Endothelial cell of umbilical vein (primary cell): ENCODE measurements at regions not wholly inside any gene's neighbourhood (a gene's known extent, or its start where the extent isn't known, plus 50 kb on each side); places are given as distances from the start of the nearest gene placed in this dataset.
A peak's percentile ranks its signal among the peaks of the same experiment; 100 is the strongest.

Source experiments
- BruUV-seq: library from RNA; stranded (reverse); fragments of 400-500 nt; replicated peaks from 2 replicates; lab custom pipeline; 2021; lab: Mats Ljungman, UMichigan
- CTCF ChIA-PET: fragments of 300-600, 350-600 bp; sonication (Branson Sonifier 250); formaldehyde crosslinking; loops from one replicate; lab custom pipeline; 2021; ENCODE audit warnings: antibody characterized with exemption, inconsistent platforms; lab: Charles Lee
- POLR2A ChIA-PET: fragments of 300-600, 350-600 bp; sonication (Branson Sonifier 250); formaldehyde crosslinking; loops from one replicate; lab custom pipeline; 2021; ENCODE audit warnings: antibody characterized with exemption, inconsistent platforms; lab: Charles Lee
- DNase-seq: peaks from one replicate; pipeline ENCODE4 v3.0.0-alpha.2; 2011; ENCODE audit warnings: low read depth, low spot score
- FAIRE-seq: peaks from 2 replicates; lab custom pipeline; 2011; peaks lifted over from hg19 to GRCh38; lab: Jason Lieb, UNC
- H2AFZ ChIP-seq: 2 replicates; pipeline ENCODE4 v1.6.0; 2012; ENCODE audit warnings: low read depth, low read length, control low read depth, inconsistent platforms
- H3K27ac ChIP-seq: 2 replicates; pipeline ENCODE4 v1.5.1; 2011; ENCODE audit warnings: low read depth, mild to moderate bottlenecking, control low read depth, low read length, moderate library complexity; ENCODE audit not compliant: insufficient read depth
- H3K27me3 ChIP-seq, 2 experiments: 2 replicates each; pipeline versions ENCODE4 v1.6.0 to v1.6.1; 2011; ENCODE audit warnings: low read length in 2 of 2, mixed read lengths in 1 of 2; ENCODE audit not compliant: control insufficient read depth in 2 of 2, insufficient read depth in 2 of 2
- H3K36me3 ChIP-seq, 2 experiments: 2 replicates in 1 of 2; 3 replicates in 1 of 2; pipeline ENCODE4 v1.5.1; 2011; ENCODE audit warnings: low read length in 2 of 2, mild to moderate bottlenecking in 1 of 2, moderate library complexity in 1 of 2; ENCODE audit not compliant: control insufficient read depth in 2 of 2, insufficient read depth in 2 of 2; ENCODE audit errors: extremely low read depth in 1 of 2
- H3K4me1 ChIP-seq: 3 replicates; pipeline ENCODE4 v1.5.1; 2011; ENCODE audit warnings: mild to moderate bottlenecking, low read length; ENCODE audit not compliant: control insufficient read depth, insufficient read depth; ENCODE audit errors: extremely low read depth
- H3K4me2 ChIP-seq: 2 replicates; pipeline ENCODE4 v1.6.1; 2011; ENCODE audit warnings: low read length, control low read depth, mixed read lengths; ENCODE audit not compliant: insufficient read depth
- H3K4me3 ChIP-seq, 3 experiments: fragments of 200-600 bp in 1 of 3; sonication (generic), shearing (Covaris generic) in 1 of 3; replicated peaks in 1 of 3; 2 replicates each; pipeline ENCODE4 v1.5.1; 2011 to 2016; ENCODE audit warnings: control low read depth in 3 of 3, low read length in 3 of 3, mild to moderate bottlenecking in 2 of 3, inconsistent platforms in 1 of 3, low read depth in 1 of 3, moderate library complexity in 1 of 3; ENCODE audit not compliant: insufficient read depth in 1 of 3
- H3K79me2 ChIP-seq: 2 replicates; pipeline ENCODE4 v1.6.0; 2012; ENCODE audit warnings: low read length, inconsistent platforms; ENCODE audit not compliant: control insufficient read depth, insufficient read depth
- H3K9ac ChIP-seq: replicated peaks from 2 replicates; pipeline ENCODE3; 2011; ENCODE audit warnings: low read length, control low read depth; ENCODE audit not compliant: insufficient read depth; ENCODE audit errors: extremely low read depth
- H3K9me1 ChIP-seq: replicated peaks from 3 replicates; pipeline ENCODE4 v1.6.0; 2011; ENCODE audit warnings: mild to moderate bottlenecking, low read length; ENCODE audit not compliant: control insufficient read depth, insufficient read depth; ENCODE audit errors: extremely low read depth
- H3K9me3 ChIP-seq: replicated peaks from 2 replicates; pipeline ENCODE4 v1.5.1; 2012; ENCODE audit warnings: low read length, inconsistent platforms; ENCODE audit not compliant: control insufficient read depth, insufficient read depth
- H4K20me1 ChIP-seq: replicated peaks from 2 replicates; pipeline ENCODE3; 2011; ENCODE audit warnings: mild to moderate bottlenecking, low read length; ENCODE audit not compliant: control insufficient read depth, insufficient read depth; ENCODE audit errors: extremely low read depth
- EZH2 ChIP-seq: IDR thresholded peaks from 2 replicates; pipeline ENCODE4 v1.6.1; 2012; ENCODE audit warnings: borderline replicate concordance, low read depth, mild to moderate bottlenecking, moderate library complexity, low read length, inconsistent platforms; ENCODE audit not compliant: severe bottlenecking
- FOS ChIP-seq: IDR thresholded peaks from 2 replicates; pipeline ENCODE4 v1.6.1; 2011; ENCODE audit warnings: mild to moderate bottlenecking, low read length, moderate library complexity, borderline replicate concordance; ENCODE audit not compliant: insufficient read depth
- GATA2 ChIP-seq: IDR thresholded peaks from 2 replicates; pipeline ENCODE4 v1.7.0; 2011; ENCODE audit warnings: low read depth, mild to moderate bottlenecking, moderate library complexity, mixed read lengths, low read length; ENCODE audit not compliant: insufficient read length, insufficient read depth
- JUN ChIP-seq: IDR thresholded peaks from 2 replicates; pipeline ENCODE4 v1.6.1; 2011; ENCODE audit warnings: borderline replicate concordance, low read depth; ENCODE audit not compliant: insufficient read length, insufficient read depth
- MYC ChIP-seq: IDR thresholded peaks from one replicate; pipeline ENCODE4 v1.6.1; 2011; ENCODE audit warnings: mild to moderate bottlenecking, low read depth, low read length
- POLR2A ChIP-seq: IDR thresholded peaks from 2 replicates; pipeline ENCODE4 v1.6.1; 2012; ENCODE audit warnings: low read depth, mild to moderate bottlenecking, control low read depth, low read length
- POLR2AphosphoS5 ChIP-seq: IDR thresholded peaks from 2 replicates; pipeline ENCODE4 v1.6.1; 2012; ENCODE audit warnings: low read depth, mild to moderate bottlenecking, control low read depth, low read length, moderate library complexity; ENCODE audit not compliant: insufficient read depth
- dilution Hi-C: fragments of 300-500 bp; cut with MboI; formaldehyde crosslinking; loops from one replicate; pipeline ENCODE4 v1.15.0; 2019; ENCODE audit warnings: low sequenced_read_pairs; ENCODE audit not compliant: extremely low pct_ligation_motif_present
- intact Hi-C: fragments of 100-400 bp; cut with micrococcal nuclease; formaldehyde crosslinking; loops from one replicate; pipeline ENCODE4 v1.10.0; 2022
- TF ChIP-seq, protein P1 (sequence below), 2 donors: IDR thresholded peaks; 1 replicate in 1 of 2; 2 replicates in 1 of 2; pipeline ENCODE4 v1.5.1; 2011; ENCODE audit warnings: low read length in 2 of 2, mild to moderate bottlenecking in 2 of 2, moderate library complexity in 2 of 2, control low read depth in 1 of 2, inconsistent platforms in 1 of 2, low read depth in 1 of 2; ENCODE audit not compliant: insufficient read depth in 1 of 2; ENCODE audit errors: extremely low read depth in 1 of 2
- TF ChIP-seq, protein P2 (sequence below): IDR thresholded peaks from 2 replicates; pipeline ENCODE4 v1.6.1; 2011; ENCODE audit not compliant: insufficient read depth, insufficient read length

- no peaks in the 10 kb centered on the region for H3K9me1 ChIP-seq
- TF ChIP-seq GATA2 (no peak), POLR2A (no peak), POLR2AphosphoS5 (no peak), EZH2 (no peak), JUN (no peak), MYC (no peak), FOS (no peak)
- TF ChIP-seq, protein P1, sequence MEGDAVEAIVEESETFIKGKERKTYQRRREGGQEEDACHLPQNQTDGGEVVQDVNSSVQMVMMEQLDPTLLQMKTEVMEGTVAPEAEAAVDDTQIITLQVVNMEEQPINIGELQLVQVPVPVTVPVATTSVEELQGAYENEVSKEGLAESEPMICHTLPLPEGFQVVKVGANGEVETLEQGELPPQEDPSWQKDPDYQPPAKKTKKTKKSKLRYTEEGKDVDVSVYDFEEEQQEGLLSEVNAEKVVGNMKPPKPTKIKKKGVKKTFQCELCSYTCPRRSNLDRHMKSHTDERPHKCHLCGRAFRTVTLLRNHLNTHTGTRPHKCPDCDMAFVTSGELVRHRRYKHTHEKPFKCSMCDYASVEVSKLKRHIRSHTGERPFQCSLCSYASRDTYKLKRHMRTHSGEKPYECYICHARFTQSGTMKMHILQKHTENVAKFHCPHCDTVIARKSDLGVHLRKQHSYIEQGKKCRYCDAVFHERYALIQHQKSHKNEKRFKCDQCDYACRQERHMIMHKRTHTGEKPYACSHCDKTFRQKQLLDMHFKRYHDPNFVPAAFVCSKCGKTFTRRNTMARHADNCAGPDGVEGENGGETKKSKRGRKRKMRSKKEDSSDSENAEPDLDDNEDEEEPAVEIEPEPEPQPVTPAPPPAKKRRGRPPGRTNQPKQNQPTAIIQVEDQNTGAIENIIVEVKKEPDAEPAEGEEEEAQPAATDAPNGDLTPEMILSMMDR (IDR thresholded peaks at IDR 0.05; ENCODE audit: extremely low read depth in 1 of 2, insufficient read depth in 1 of 2, low read depth in 1 of 2, low read length in 2 of 2), result no peak
- TF ChIP-seq, protein P2, sequence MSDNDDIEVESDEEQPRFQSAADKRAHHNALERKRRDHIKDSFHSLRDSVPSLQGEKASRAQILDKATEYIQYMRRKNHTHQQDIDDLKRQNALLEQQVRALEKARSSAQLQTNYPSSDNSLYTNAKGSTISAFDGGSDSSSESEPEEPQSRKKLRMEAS, result no peak
- H3K4me3 ChIP-seq, result no peak overlapping the region
- CTCF ChIA-PET, result no interaction called here
- intact Hi-C loops, result loop anchor here (5.0 kb wide), 1 partner anchor 351 kb away; no protein-coding TSS in a partner anchor
- dilution Hi-C loops, result no loop called here
- H3K27me3 ChIP-seq, result no peaks in the 10 kb centered on the region
- no peaks in the 10 kb centered on the region for H3K36me3 ChIP-seq
- peak; percentile 30 for DNase-seq
- no peaks in the 10 kb centered on the region for H3K9me3 ChIP-seq
- H4K20me1 ChIP-seq, result no peaks in the 10 kb centered on the region
- H3K79me2 ChIP-seq, result no peaks in the 10 kb centered on the region
- no TSS peak for BruUV-seq
- H3K4me2 ChIP-seq, result no peak overlapping the region
- peaks cover 25% of the 10 kb centered on the region for H3K4me1 ChIP-seq
- H3K9ac ChIP-seq, result no peak overlapping the region
- no peak overlapping the region for H2AFZ ChIP-seq
- POLR2A ChIA-PET, result no interaction called here
- no peak for FAIRE-seq
- H3K27ac ChIP-seq, result peak overlapping the region; percentile 7
Observed at GRCh38 chrX:25873196-25873595, 264.9 kb upstream of the MAGEB18 start.
